ENCODE measurements at regions not wholly inside any gene's neighbourhood (a gene's known extent, or its start where the extent isn't known, plus 50 kb on each side); places are given as distances from the start of the nearest gene placed in this dataset.
A peak's percentile ranks its signal among the peaks of the same experiment; 100 is the strongest.

- Histone ChIP-seq H3K4me1 (ENCODE audit: insufficient read depth, low read length) (no peaks in the 10 kb centered on the region), H3K9ac (ENCODE audit: low read length) (no peak overlapping the region), H3K9me3 (ENCODE audit: low read length) (no peaks in the 10 kb centered on the region), H3K4me3 (ENCODE audit: low read length) (no peak overlapping the region), H3K27me3 (ENCODE audit: low read length) (no peaks in the 10 kb centered on the region), H3K9me2 (replicated peaks; ENCODE audit: low read length) (no peaks in the 10 kb centered on the region), H3K27ac (ENCODE audit: low read length) (no peak overlapping the region), H3K4me2 (ENCODE audit: low read length) (no peak overlapping the region), H3K79me2 (ENCODE audit: low read length) (no peaks in the 10 kb centered on the region), H4K20me1 (ENCODE audit: low read length) (no peaks in the 10 kb centered on the region), H3F3A (ENCODE audit: low read length, unreplicated experiment) (no peaks in the 10 kb centered on the region), H2AFZ (ENCODE audit: low read length) (no peak overlapping the region), H3K36me3 (ENCODE audit: low read depth, low read length) (no peaks in the 10 kb centered on the region)
- BruUV-seq (replicated peaks): no TSS peak
- TF ChIP-seq EZH2 (IDR thresholded peaks at IDR 0.05; ENCODE audit: low read length, unreplicated experiment): no peak
- TF ChIP-seq EZH2phosphoT487 (IDR thresholded peaks at IDR 0.05; ENCODE audit: borderline replicate concordance, low read length): no peak
- TF ChIP-seq CTCF (conservative IDR thresholded peaks at IDR 0.05; ENCODE audit: low read depth, low read length): no peak
- intact Hi-C loops (cut with micrococcal nuclease): loop anchor here (10.0 kb wide), 1 partner anchor 578 kb away; no protein-coding TSS in a partner anchor
- ChIA-PET POLR2A (ENCODE audit: unreplicated experiment) (no interaction called here), CTCF (no interaction called here)
- no peak for ATAC-seq
- DNase-seq: peak; percentile 32
These were observed 678.3 kb upstream of the CHD1 start for GRCh38 chr5:99607124-99607523.

- POLR2A ChIA-PET (ENCODE audit: unreplicated experiment): no interaction called here
- Histone ChIP-seq H4K20me1 (ENCODE audit: low read length) (no peaks in the 10 kb centered on the region), H3K4me3 (ENCODE audit: low read length) (no peak overlapping the region), H3K4me1 (ENCODE audit: insufficient read depth, low read length) (no peaks in the 10 kb centered on the region), H3K27me3 (ENCODE audit: low read length) (no peaks in the 10 kb centered on the region), H2AFZ (ENCODE audit: low read length) (no peak overlapping the region), H3K79me2 (ENCODE audit: low read length) (no peaks in the 10 kb centered on the region), H3F3A (ENCODE audit: low read length, unreplicated experiment) (no peaks in the 10 kb centered on the region), H3K9me2 (replicated peaks; ENCODE audit: low read length) (no peaks in the 10 kb centered on the region), H3K27ac (ENCODE audit: low read length) (no peak overlapping the region), H3K9me3 (ENCODE audit: low read length) (no peaks in the 10 kb centered on the region), H3K36me3 (ENCODE audit: low read depth, low read length) (no peaks in the 10 kb centered on the region), H3K4me2 (ENCODE audit: low read length) (no peak overlapping the region), H3K9ac (ENCODE audit: low read length) (no peak overlapping the region)
- TF ChIP-seq EZH2phosphoT487 (IDR thresholded peaks at IDR 0.05; ENCODE audit: borderline replicate concordance, low read length): no peak
- TF ChIP-seq EZH2 (IDR thresholded peaks at IDR 0.05; ENCODE audit: low read length, unreplicated experiment): no peak
- no peak for TF ChIP-seq CTCF (conservative IDR thresholded peaks at IDR 0.05; ENCODE audit: low read depth, low read length)
- CTCF ChIA-PET: no interaction called here
- intact Hi-C loops (cut with micrococcal nuclease): loop anchor here (10.0 kb wide), 1 partner anchor 579 kb away; no protein-coding TSS in a partner anchor
- no TSS peak for BruUV-seq (replicated peaks)
- DNase-seq (no peak), ATAC-seq (no peak)
These were observed 677.1 kb upstream of the CHD1 start for GRCh38 chr5:99605904-99606303.

- H3K9ac ChIP-seq (ENCODE audit: low read length): no peak overlapping the region
- H3K9me2 ChIP-seq (replicated peaks; ENCODE audit: low read length): no peaks in the 10 kb centered on the region
- peak; percentile 82 for ATAC-seq
- no peaks in the 10 kb centered on the region for H4K20me1 ChIP-seq (ENCODE audit: low read length)
- no peaks in the 10 kb centered on the region for H3K36me3 ChIP-seq (ENCODE audit: low read depth, low read length)
- no peaks in the 10 kb centered on the region for H3K27me3 ChIP-seq (ENCODE audit: low read length)
- intact Hi-C loops (cut with micrococcal nuclease): loop anchor here (10.0 kb wide), 1 partner anchor 584 kb away; no protein-coding TSS in a partner anchor
- H3K27ac ChIP-seq (ENCODE audit: low read length): no peak overlapping the region
- H2AFZ ChIP-seq (ENCODE audit: low read length): no peak overlapping the region
- DNase-seq: peak; percentile 55
- H3F3A ChIP-seq (ENCODE audit: low read length, unreplicated experiment): no peaks in the 10 kb centered on the region
- no peak overlapping the region for H3K4me2 ChIP-seq (ENCODE audit: low read length)
- no peak overlapping the region for H3K4me3 ChIP-seq (ENCODE audit: low read length)
- no TSS peak for BruUV-seq (replicated peaks)
- TF ChIP-seq EZH2 (IDR thresholded peaks at IDR 0.05; ENCODE audit: low read length, unreplicated experiment) (no peak), EZH2phosphoT487 (IDR thresholded peaks at IDR 0.05; ENCODE audit: borderline replicate concordance, low read length) (no peak), CTCF (conservative IDR thresholded peaks at IDR 0.05; ENCODE audit: low read depth, low read length) (no peak)
- no peaks in the 10 kb centered on the region for H3K79me2 ChIP-seq (ENCODE audit: low read length)
- no peaks in the 10 kb centered on the region for H3K4me1 ChIP-seq (ENCODE audit: insufficient read depth, low read length)
- no peaks in the 10 kb centered on the region for H3K9me3 ChIP-seq (ENCODE audit: low read length)
- POLR2A ChIA-PET (ENCODE audit: unreplicated experiment): interaction anchor here (0.6 kb wide), 1 partner anchor 14 kb away, joined by 4 read pairs; no protein-coding TSS in a partner anchor
- CTCF ChIA-PET: interaction anchor here (0.5 kb wide), 1 partner anchor 97 kb away, joined by 3 read pairs; no protein-coding TSS in a partner anchor
These were observed 672.1 kb upstream of the CHD1 start for GRCh38 chr5:99600952-99601351.

Measured in PC-3 (cell line).